ENCODE measurements at regions not wholly inside any gene's neighbourhood (a gene's known extent, or its start where the extent isn't known, plus 50 kb on each side); places are given as distances from the start of the nearest gene placed in this dataset.

DNA sequence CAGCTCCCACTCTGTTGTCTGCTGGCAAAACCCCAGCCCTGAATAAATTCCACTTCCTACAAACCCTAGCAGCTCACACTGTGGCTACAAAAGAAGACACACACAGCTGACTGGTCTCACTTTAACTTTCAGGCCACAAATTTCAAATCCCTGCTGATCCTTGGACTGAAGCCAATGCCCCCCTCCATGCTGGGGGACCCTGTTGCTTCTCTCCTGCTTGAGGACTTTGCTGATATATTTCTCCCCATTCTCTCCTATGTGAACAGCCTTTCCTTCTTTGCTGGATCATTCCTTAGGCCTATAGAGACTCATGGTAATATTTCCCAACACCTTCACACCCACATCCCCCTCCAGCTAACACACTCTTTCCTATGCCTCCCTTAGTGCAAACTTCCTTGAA, 79.6 kb upstream of the ADRA1B start:
- intact Hi-C loops (cut with DNase I; ENCODE audit: low total_unique reads), result no loop called here
- Histone ChIP-seq H3K4me3 (no peak overlapping the region), H3K9me3 (no peaks in the 10 kb centered on the region), H3K4me1 (no peaks in the 10 kb centered on the region), H3K27ac (no peak overlapping the region), H3K36me3 (no peaks in the 10 kb centered on the region), H3K27me3 (no peaks in the 10 kb centered on the region)
- TF ChIP-seq, protein P1, sequence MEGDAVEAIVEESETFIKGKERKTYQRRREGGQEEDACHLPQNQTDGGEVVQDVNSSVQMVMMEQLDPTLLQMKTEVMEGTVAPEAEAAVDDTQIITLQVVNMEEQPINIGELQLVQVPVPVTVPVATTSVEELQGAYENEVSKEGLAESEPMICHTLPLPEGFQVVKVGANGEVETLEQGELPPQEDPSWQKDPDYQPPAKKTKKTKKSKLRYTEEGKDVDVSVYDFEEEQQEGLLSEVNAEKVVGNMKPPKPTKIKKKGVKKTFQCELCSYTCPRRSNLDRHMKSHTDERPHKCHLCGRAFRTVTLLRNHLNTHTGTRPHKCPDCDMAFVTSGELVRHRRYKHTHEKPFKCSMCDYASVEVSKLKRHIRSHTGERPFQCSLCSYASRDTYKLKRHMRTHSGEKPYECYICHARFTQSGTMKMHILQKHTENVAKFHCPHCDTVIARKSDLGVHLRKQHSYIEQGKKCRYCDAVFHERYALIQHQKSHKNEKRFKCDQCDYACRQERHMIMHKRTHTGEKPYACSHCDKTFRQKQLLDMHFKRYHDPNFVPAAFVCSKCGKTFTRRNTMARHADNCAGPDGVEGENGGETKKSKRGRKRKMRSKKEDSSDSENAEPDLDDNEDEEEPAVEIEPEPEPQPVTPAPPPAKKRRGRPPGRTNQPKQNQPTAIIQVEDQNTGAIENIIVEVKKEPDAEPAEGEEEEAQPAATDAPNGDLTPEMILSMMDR (IDR thresholded peaks at IDR 0.05), result no peak
- TF ChIP-seq POLR2A (IDR thresholded peaks at IDR 0.05), result no peak
- DNase-seq, result no peak

DNA sequence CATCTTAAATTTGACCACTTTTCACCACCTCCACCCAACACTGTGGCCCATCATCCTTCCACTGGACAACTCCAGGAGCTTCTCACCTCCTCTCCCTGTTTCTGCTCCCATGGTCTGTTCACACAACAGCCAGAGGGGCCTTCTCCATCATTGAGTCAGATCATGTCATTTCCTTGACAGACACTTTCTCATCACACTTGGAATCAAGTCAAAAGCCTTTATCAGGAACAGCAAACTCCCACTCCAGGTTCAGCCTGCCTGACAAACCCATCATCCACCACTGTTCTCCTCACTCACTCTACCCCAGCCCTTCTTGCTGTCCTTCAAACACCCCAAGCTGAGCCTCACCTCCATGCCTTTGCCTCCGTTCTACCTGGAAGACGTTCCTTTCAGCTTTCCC, 78.4 kb upstream of the ADRA1B start:
- H3K36me3 ChIP-seq, result no peaks in the 10 kb centered on the region
- no peaks in the 10 kb centered on the region for H3K4me1 ChIP-seq
- no peak for TF ChIP-seq POLR2A (IDR thresholded peaks at IDR 0.05)
- TF ChIP-seq, protein P1 (IDR thresholded peaks at IDR 0.05), result no peak
- H3K4me3 ChIP-seq, result no peak overlapping the region
- no peaks in the 10 kb centered on the region for H3K27me3 ChIP-seq
- DNase-seq, result no peak
- H3K9me3 ChIP-seq, result no peaks in the 10 kb centered on the region
- intact Hi-C loops (cut with DNase I; ENCODE audit: low total_unique reads), result no loop called here
- no peak overlapping the region for H3K27ac ChIP-seq

DNA sequence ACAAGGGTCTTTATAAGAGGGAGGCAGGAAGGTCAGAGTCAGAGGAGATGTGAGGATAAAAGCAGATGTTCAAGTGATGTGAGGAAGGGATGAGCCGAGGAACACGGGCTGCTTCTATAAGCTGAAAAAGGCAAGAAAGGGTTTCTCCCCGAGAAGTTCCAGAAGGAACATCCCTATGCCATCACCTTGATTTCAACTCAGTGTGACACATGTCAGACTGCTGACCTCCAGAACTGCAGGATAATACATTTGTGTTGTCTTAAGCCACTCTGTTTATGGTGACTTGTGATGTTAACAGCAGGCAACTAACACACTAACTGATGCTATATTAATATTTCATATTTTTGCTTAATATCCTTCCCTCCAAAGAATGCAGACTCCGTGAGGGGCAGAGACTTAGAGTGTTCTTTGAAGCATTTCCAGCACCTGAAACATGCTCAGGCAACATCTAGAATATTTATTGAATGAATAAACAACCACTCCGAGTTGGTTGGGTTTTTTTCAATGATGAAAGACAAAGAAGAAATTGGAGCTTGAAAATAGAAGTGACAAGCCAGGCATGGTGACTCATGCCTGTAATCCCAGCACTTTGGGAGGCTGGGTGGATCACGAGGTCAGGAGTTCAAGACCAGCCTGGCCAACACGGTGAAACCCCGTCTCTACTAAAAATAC, 77.6 kb upstream of the ADRA1B start:
- intact Hi-C loops (cut with DNase I; ENCODE audit: low total_unique reads), result no loop called here

DNA sequence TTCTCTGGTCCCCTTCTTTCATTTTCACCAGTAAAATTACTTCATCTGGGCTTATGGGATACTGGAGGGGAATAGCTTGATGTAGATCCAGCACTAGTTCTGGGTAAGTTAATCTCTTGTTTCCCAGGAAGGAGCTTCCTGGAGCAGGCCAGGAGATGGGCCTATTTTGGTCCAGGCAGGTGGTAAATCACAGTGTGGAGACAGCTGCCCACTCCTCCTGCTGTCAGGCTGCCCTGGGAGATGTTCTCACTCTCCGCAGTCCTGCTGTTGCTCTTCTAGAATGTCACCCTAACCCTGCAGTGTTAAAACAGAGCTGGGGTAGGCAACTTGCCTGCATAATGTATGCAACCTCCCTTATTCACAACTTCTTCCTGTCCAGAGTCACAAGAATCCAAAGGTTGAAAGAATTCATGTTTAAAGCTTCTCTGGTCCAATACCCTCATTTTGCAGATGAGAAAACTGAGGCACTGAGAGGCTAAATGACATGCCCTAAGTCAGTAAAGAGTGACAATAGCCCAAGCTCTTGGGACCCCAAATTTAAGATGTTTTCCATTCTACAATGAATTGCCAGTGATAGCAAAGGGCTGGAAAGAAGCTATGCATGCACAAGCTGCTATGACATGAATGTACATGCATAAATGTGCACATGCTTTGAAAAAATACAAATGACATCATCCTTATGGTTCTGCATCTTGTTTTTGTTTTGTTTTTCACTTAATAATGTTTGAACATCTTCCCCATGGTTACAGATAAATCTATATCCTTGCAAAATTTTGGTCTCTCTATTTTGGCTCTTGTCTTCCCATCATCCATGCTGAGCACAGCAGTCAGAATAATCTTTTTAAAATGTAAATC, 71.8 kb upstream of the ADRA1B start:
- Histone ChIP-seq H3K4me3 (no peak overlapping the region), H3K27ac (no peak overlapping the region)
- intact Hi-C loops (cut with DNase I; ENCODE audit: low total_unique reads), result no loop called here

More for the DNA sequence above, 77.6 kb upstream of the ADRA1B start:
- TF ChIP-seq POLR2A (IDR thresholded peaks at IDR 0.05), result no peak
- TF ChIP-seq, protein P1 (IDR thresholded peaks at IDR 0.05), result no peak
- DNase-seq, result no peak
- H3K27me3 ChIP-seq, result no peaks in the 10 kb centered on the region
- H3K27ac ChIP-seq, result no peak overlapping the region
- H3K9me3 ChIP-seq, result no peaks in the 10 kb centered on the region
- no peaks in the 10 kb centered on the region for H3K4me1 ChIP-seq
- no peak overlapping the region for H3K4me3 ChIP-seq
- no peaks in the 10 kb centered on the region for H3K36me3 ChIP-seq

More for the DNA sequence above, 71.8 kb upstream of the ADRA1B start:
- Histone ChIP-seq H3K27me3 (no peaks in the 10 kb centered on the region), H3K36me3 (no peaks in the 10 kb centered on the region), H3K4me1 (no peaks in the 10 kb centered on the region), H3K9me3 (no peaks in the 10 kb centered on the region)
- no peak for TF ChIP-seq POLR2A (IDR thresholded peaks at IDR 0.05)
- TF ChIP-seq, protein P1 (IDR thresholded peaks at IDR 0.05), result no peak
- peak; percentile 39 to 44 for DNase-seq

All from uterus (tissue), 3 donors.